ENCODE measurements at regions not wholly inside any gene's neighbourhood (a gene's known extent, or its start where the extent isn't known, plus 50 kb on each side); places are given as distances from the start of the nearest gene placed in this dataset.

- no peak for DNase-seq (ENCODE audit: low spot score)
Measured at GRCh38 chr12:4049298-4050080, 176.3 kb upstream of the PARP11 start.

GRCh38 chr12:4047421-4047820 lies 174.2 kb upstream of the PARP11 start:
- DNase-seq (ENCODE audit: low spot score), result no peak

GRCh38 chr12:4046495-4046840 lies 173.3 kb upstream of the PARP11 start:
- no peak for DNase-seq (ENCODE audit: low spot score)

- DNase-seq (ENCODE audit: low spot score), result no peak
Measured at GRCh38 chr12:4045786-4046494, 172.7 kb upstream of the PARP11 start.

- DNase-seq (ENCODE audit: low spot score), result no peak
Measured at GRCh38 chr12:4044736-4045730, 171.8 kb upstream of the PARP11 start.

GRCh38 chr12:4044101-4044500 lies 170.9 kb upstream of the PARP11 start:
- no peak for DNase-seq (ENCODE audit: low spot score)

GRCh38 chr12:4041187-4041885 lies 168.1 kb upstream of the PARP11 start:
- no peak for DNase-seq (ENCODE audit: low spot score)

GRCh38 chr12:4039931-4040330 lies 166.7 kb upstream of the PARP11 start:
- DNase-seq (ENCODE audit: low spot score), result peak; percentile 60

- peak; percentile 56 for DNase-seq (ENCODE audit: low spot score)
Measured at GRCh38 chr12:4037747-4038312, 164.6 kb upstream of the PARP11 start.

- DNase-seq (ENCODE audit: low spot score), result no peak
Measured at GRCh38 chr12:4036671-4037271, 163.6 kb upstream of the PARP11 start.

GRCh38 chr12:4034921-4035320 lies 161.7 kb upstream of the PARP11 start:
- DNase-seq (ENCODE audit: low spot score), result no peak

GRCh38 chr12:4032924-4033615 lies 159.9 kb upstream of the PARP11 start:
- no peak for DNase-seq (ENCODE audit: low spot score)

GRCh38 chr12:4031703-4032291 lies 158.6 kb upstream of the PARP11 start:
- peak; percentile 53 for DNase-seq (ENCODE audit: low spot score)

- DNase-seq (ENCODE audit: low spot score), result peak; percentile 97
Measured at GRCh38 chr12:4030929-4031702, 157.9 kb upstream of the PARP11 start.

- no peak for DNase-seq (ENCODE audit: low spot score)
Measured at GRCh38 chr12:4027412-4027811, 154.2 kb upstream of the PARP11 start.

GRCh38 chr12:4026517-4026916 lies 153.3 kb upstream of the PARP11 start:
- no peak for DNase-seq (ENCODE audit: low spot score)

GRCh38 chr12:4026020-4026358 lies 152.8 kb upstream of the PARP11 start:
- no peak for DNase-seq (ENCODE audit: low spot score)

- DNase-seq (ENCODE audit: low spot score), result no peak
Measured at GRCh38 chr12:4025181-4026019, 152.2 kb upstream of the PARP11 start.
